Immature natural killer cell (primary cell): ENCODE measurements at regions not wholly inside any gene's neighbourhood (a gene's known extent, or its start where the extent isn't known, plus 50 kb on each side); places are given as distances from the start of the nearest gene placed in this dataset.
"Not testable (repeated sequence)": the region's sequence is repeated elsewhere in the genome, so short reads cannot be mapped to it uniquely, and the experiment has no call there.

ENCODE experiments used
- DNase-seq, 3 donors: peaks; one replicate each; pipeline ENCODE4 v3.0.0; 2022; ENCODE audit warnings: mixed read lengths in 1 of 3
- H3K27ac Mint-ChIP-seq, 6 donors: one replicate each; pipeline ENCODE4 v1.8.0; 2020; ENCODE audit warnings: mixed read lengths in 6 of 6, mild to moderate bottlenecking in 5 of 6, inconsistent platforms in 4 of 6, moderate library complexity in 3 of 6
- H3K27me3 Mint-ChIP-seq, 3 donors: one replicate each; pipeline ENCODE4 v1.8.0; 2020 to 2021; ENCODE audit warnings: low read depth in 3 of 3, mild to moderate bottlenecking in 3 of 3, mixed read lengths in 3 of 3, moderate library complexity in 3 of 3, inconsistent platforms in 1 of 3
- H3K36me3 Mint-ChIP-seq, 3 donors: one replicate each; pipeline ENCODE4 v1.8.0; 2020; ENCODE audit warnings: mixed read lengths in 3 of 3, inconsistent platforms in 2 of 3, mild to moderate bottlenecking in 2 of 3
- H3K4me1 Mint-ChIP-seq, 2 donors: one replicate each; pipeline ENCODE4 v1.8.0; 2020; ENCODE audit warnings: inconsistent platforms in 2 of 2, mild to moderate bottlenecking in 2 of 2, mixed read lengths in 2 of 2, moderate library complexity in 1 of 2
- H3K4me3 Mint-ChIP-seq, 5 donors: one replicate each; pipeline ENCODE4 v1.8.0; 2020; ENCODE audit warnings: mild to moderate bottlenecking in 5 of 5, mixed read lengths in 5 of 5, inconsistent platforms in 3 of 5, moderate library complexity in 3 of 5
- H3K9me3 Mint-ChIP-seq, 6 donors: one replicate each; pipeline ENCODE4 v1.8.0; 2020; ENCODE audit warnings: mild to moderate bottlenecking in 6 of 6, mixed read lengths in 6 of 6, inconsistent platforms in 4 of 6, moderate library complexity in 3 of 6

DNA sequence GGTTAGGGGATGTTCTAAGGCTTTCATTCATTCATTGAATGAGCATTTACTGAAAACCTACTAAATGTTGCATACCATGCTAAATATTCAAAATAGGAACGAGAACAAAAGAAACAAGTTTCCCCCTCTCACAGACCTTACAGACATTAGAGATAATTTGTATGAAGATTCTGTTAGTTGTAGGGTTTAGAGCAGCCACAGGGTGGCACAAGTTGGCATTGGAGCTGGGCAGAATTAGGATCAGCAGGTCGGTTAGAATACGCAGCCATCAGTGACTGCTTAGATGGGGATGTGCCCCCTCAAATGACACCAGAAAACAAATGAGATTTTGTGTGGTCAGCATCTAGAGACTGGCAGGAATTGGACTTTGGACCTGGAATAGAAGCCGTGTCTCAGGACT, 166.3 kb upstream of the DAAM1 start:
- H3K9me3 Mint-ChIP-seq = no peaks in the 10 kb centered on the region
- no peak for DNase-seq
- no peak overlapping the region for H3K4me3 Mint-ChIP-seq
- H3K36me3 Mint-ChIP-seq = no peaks in the 10 kb centered on the region
- H3K27me3 Mint-ChIP-seq = peaks cover 0 to 2% (median 2%) of the 10 kb centered on the region in 3 donors
- no peaks in the 10 kb centered on the region for H3K4me1 Mint-ChIP-seq
- H3K27ac Mint-ChIP-seq = no peak overlapping the region

DNA sequence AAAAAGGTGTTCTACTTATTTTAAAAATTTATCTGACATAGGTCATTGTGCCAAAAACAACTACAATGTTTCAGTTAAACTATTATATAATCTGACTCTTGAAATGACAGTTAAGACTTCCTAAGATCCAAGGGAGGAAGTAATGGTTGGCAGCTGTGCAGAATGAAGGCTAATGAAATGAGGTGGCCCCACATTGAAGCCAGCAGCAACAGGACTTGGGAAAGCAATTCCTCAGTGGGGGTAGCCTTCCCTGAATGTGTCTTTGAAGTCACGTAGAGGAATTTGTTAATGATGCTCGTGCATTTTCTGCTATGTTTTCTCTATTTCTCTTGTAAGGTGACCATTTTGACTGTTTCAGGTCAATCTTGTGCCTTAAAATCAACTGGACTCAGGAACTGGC, 162.4 kb upstream of the DAAM1 start:
- H3K4me3 Mint-ChIP-seq = no peak overlapping the region
- no peaks in the 10 kb centered on the region for H3K36me3 Mint-ChIP-seq
- H3K9me3 Mint-ChIP-seq = no peaks in the 10 kb centered on the region
- peaks cover 0 to 2% (median 2%) of the 10 kb centered on the region in 3 donors for H3K27me3 Mint-ChIP-seq
- no peak overlapping the region for H3K27ac Mint-ChIP-seq
- peaks cover 0 to 8% of the 10 kb centered on the region in 2 donors for H3K4me1 Mint-ChIP-seq
- DNase-seq = no peak

GRCh38 chr14:59026640-59027039, 161.8 kb upstream of the DAAM1 start:
- H3K4me1 Mint-ChIP-seq, H3K27ac Mint-ChIP-seq, H3K9me3 Mint-ChIP-seq, H3K36me3 Mint-ChIP-seq, H3K4me3 Mint-ChIP-seq, DNase-seq, H3K27me3 Mint-ChIP-seq: not testable (repeated sequence)

- H3K27ac Mint-ChIP-seq = no peak overlapping the region
- no peak for DNase-seq
- H3K4me3 Mint-ChIP-seq = no peak overlapping the region
- peaks cover 0 to 7% (median 2%) of the 10 kb centered on the region in 3 donors for H3K27me3 Mint-ChIP-seq
- no peaks in the 10 kb centered on the region for H3K9me3 Mint-ChIP-seq
- H3K4me1 Mint-ChIP-seq = peaks cover 0 to 8% of the 10 kb centered on the region in 2 donors
- H3K36me3 Mint-ChIP-seq = no peaks in the 10 kb centered on the region
Measured at GRCh38 chr14:59028476-59029202, 159.8 kb upstream of the DAAM1 start.

- Mint-ChIP-seq H3K27me3 (peaks cover 0 to 7% (median 1%) of the 10 kb centered on the region in 3 donors), H3K9me3 (no peaks in the 10 kb centered on the region), H3K36me3 (no peaks in the 10 kb centered on the region), H3K4me3 (no peak overlapping the region), H3K27ac (no peak overlapping the region), H3K4me1 (peaks cover 0 to 8% of the 10 kb centered on the region in 2 donors)
- no peak for DNase-seq
Measured at GRCh38 chr14:59032826-59033225, 155.6 kb upstream of the DAAM1 start.

GRCh38 chr14:59036134-59036533, 152.3 kb upstream of the DAAM1 start:
- Mint-ChIP-seq H3K4me3 (no peak overlapping the region), H3K9me3 (no peaks in the 10 kb centered on the region), H3K4me1 (no peaks in the 10 kb centered on the region), H3K27me3 (peaks cover 0 to 7% (median 3%) of the 10 kb centered on the region in 3 donors), H3K27ac (no peak overlapping the region), H3K36me3 (no peaks in the 10 kb centered on the region)
- no peak for DNase-seq

- Mint-ChIP-seq H3K36me3 (no peaks in the 10 kb centered on the region), H3K4me3 (no peak overlapping the region), H3K4me1 (no peaks in the 10 kb centered on the region), H3K27ac (no peak overlapping the region), H3K27me3 (peaks cover 0 to 3% (median 2%) of the 10 kb centered on the region in 3 donors), H3K9me3 (no peaks in the 10 kb centered on the region)
- DNase-seq = no peak
Measured at GRCh38 chr14:59037086-59037485, 151.4 kb upstream of the DAAM1 start.

DNA sequence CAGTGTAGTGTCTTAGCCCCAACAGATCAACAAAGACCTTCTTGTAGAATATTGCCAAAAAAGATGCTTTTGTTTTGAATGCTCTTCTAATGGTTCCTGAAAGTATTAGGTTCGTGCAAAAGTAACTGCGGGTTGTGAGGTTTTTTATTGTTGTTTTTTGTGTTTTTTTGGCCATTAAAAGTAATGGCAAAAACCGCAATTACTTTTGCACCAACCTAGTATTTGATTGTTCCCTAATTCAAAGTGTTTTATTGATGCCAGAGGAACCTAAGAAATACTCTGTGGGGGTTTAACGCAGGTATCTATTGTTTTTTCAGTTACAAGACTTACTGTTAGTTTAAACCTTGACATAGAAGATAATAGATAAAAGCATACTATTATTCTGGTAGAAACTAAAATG, 150.8 kb upstream of the DAAM1 start:
- no peak for DNase-seq
- Mint-ChIP-seq H3K4me3 (no peak overlapping the region), H3K9me3 (no peaks in the 10 kb centered on the region), H3K36me3 (no peaks in the 10 kb centered on the region), H3K27me3 (peaks cover 0 to 3% (median 2%) of the 10 kb centered on the region in 3 donors), H3K27ac (no peak overlapping the region), H3K4me1 (no peaks in the 10 kb centered on the region)

DNA sequence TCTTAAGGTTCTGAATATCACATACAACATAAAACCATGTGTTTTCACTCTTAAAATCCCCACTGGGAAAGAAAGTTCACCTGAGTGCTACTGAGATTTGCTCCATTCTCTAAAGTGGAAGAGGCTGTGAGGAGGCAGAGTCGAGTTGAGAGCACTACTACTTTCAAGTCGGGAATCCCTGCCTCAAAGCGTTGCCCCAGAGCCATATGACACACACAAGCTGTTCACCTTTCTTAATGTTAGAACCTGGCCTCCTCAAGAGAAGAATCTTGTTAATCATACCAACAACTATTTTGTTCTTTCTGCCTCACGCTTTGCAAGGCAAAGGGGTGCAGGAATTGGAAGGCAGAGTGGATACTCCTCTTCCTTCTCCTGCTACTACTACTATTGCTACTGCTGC, 149.7 kb upstream of the DAAM1 start:
- no peak overlapping the region for H3K4me3 Mint-ChIP-seq
- H3K27me3 Mint-ChIP-seq = peaks cover 0 to 5% (median 2%) of the 10 kb centered on the region in 3 donors
- DNase-seq = no peak
- H3K27ac Mint-ChIP-seq = no peak overlapping the region
- no peaks in the 10 kb centered on the region for H3K36me3 Mint-ChIP-seq
- no peaks in the 10 kb centered on the region for H3K9me3 Mint-ChIP-seq
- no peaks in the 10 kb centered on the region for H3K4me1 Mint-ChIP-seq

DNA sequence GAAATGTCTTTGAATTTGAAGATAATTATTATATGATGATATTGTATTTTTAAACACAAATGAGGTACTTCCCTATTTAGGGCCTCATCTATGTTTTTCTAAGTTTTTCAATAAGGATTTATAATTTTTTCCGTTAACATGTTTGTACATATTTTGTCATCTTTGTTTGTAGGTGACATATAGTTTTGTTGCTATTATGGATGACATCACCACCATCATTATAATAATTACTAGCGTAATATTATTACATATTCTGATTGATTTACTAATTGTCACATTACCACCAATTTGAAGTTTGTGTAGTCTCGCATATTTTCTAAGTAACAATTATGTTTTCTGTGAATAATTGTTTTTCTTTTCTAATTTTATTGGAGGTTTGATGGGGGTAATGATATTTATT, 147.2 kb upstream of the DAAM1 start:
- no peaks in the 10 kb centered on the region for H3K4me1 Mint-ChIP-seq
- peaks cover 0 to 6% (median 3%) of the 10 kb centered on the region in 3 donors for H3K27me3 Mint-ChIP-seq
- no peak overlapping the region for H3K27ac Mint-ChIP-seq
- DNase-seq = no peak
- H3K4me3 Mint-ChIP-seq = no peak overlapping the region
- no peaks in the 10 kb centered on the region for H3K36me3 Mint-ChIP-seq
- H3K9me3 Mint-ChIP-seq = no peaks in the 10 kb centered on the region

DNA sequence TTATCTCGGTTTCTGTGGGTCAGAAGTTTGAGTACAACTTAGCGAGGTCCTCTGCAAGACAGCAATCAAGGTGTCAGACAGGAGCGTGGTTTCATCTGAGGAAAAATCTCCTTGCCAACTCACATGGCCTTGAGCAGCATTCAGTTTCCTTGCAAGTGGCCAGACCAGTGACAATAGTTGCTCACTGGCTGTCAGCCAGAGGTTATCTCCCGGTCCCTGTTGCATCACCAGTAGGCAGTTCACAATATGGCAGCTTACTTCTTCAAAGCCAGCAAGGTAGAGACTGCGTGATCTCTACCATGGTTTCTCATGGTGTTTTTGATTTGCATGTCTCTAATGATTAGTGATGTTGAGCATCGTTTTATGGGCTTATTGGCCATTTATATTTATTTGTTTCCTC, 143.8 kb upstream of the DAAM1 start:
- Mint-ChIP-seq H3K9me3 (no peaks in the 10 kb centered on the region), H3K4me1 (no peaks in the 10 kb centered on the region), H3K4me3 (no peak overlapping the region), H3K36me3 (no peaks in the 10 kb centered on the region), H3K27ac (no peak overlapping the region), H3K27me3 (peaks cover 3 to 6% (median 4%) of the 10 kb centered on the region in 3 donors)
- DNase-seq = no peak

GRCh38 chr14:59046746-59047145, 141.7 kb upstream of the DAAM1 start:
- peaks cover 4 to 6% (median 4%) of the 10 kb centered on the region in 3 donors for H3K27me3 Mint-ChIP-seq
- no peaks in the 10 kb centered on the region for H3K9me3 Mint-ChIP-seq
- H3K4me3 Mint-ChIP-seq = no peak overlapping the region
- H3K4me1 Mint-ChIP-seq = no peaks in the 10 kb centered on the region
- no peaks in the 10 kb centered on the region for H3K36me3 Mint-ChIP-seq
- DNase-seq = no peak
- H3K27ac Mint-ChIP-seq = no peak overlapping the region

DNA sequence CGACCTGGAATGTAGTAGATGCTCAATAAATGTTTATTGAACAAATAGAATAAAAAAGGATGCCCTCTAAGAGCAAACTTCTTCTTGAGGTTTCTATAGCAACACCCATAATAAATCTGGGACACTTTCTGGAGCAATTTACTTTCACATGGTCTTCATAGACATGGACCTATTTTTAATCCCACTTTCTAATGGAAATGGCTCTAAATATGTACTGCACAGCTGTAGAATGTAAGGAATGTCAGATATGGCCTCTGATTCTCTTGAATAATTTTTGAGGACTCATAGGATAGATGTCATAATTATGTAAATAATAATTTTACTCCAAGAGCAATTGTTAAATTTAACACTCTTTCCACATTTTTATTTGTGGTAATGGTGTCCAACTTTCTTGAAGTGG, 133.5 kb upstream of the DAAM1 start:
- Mint-ChIP-seq H3K27me3 (peaks cover 0 to 4% (median 3%) of the 10 kb centered on the region in 3 donors), H3K4me3 (no peak overlapping the region), H3K27ac (no peak overlapping the region), H3K36me3 (no peaks in the 10 kb centered on the region), H3K9me3 (no peaks in the 10 kb centered on the region), H3K4me1 (no peaks in the 10 kb centered on the region)
- no peak for DNase-seq

GRCh38 chr14:59055439-59056045, 132.9 kb upstream of the DAAM1 start:
- Mint-ChIP-seq H3K27me3 (peaks cover 0 to 3% (median 2%) of the 10 kb centered on the region in 3 donors), H3K4me1 (no peaks in the 10 kb centered on the region), H3K27ac (no peak overlapping the region), H3K36me3 (no peaks in the 10 kb centered on the region), H3K4me3 (no peak overlapping the region), H3K9me3 (no peaks in the 10 kb centered on the region)
- DNase-seq = no peak

DNA sequence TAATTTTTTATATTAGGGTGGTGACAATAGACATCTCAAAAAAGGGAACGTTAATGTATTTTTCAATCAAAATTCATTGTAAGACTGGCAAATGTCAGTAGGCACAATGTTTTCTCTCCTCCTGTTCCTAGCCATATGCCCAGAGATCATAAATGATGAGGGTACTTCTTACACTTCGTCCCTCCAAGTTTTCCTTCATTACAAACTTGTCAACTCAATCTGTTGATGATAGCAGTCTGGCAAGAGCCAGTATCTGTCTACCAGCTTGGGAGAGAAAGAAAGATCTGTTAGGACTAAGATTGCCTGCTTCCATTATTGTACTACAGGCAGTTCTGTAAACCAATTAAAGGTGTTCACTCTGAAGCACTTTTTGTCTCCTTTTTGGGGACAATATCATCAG, 130.9 kb upstream of the DAAM1 start:
- H3K9me3 Mint-ChIP-seq = peaks cover 0 to 3% (median 0%) of the 10 kb centered on the region in 6 donors
- H3K4me3 Mint-ChIP-seq = no peak overlapping the region
- peaks cover 0 to 6% (median 0%) of the 10 kb centered on the region in 3 donors for H3K27me3 Mint-ChIP-seq
- DNase-seq = no peak
- H3K27ac Mint-ChIP-seq = no peak overlapping the region
- no peaks in the 10 kb centered on the region for H3K36me3 Mint-ChIP-seq
- H3K4me1 Mint-ChIP-seq = no peaks in the 10 kb centered on the region
